ENCODE measurements at regions not wholly inside any gene's neighbourhood (a gene's known extent, or its start where the extent isn't known, plus 50 kb on each side); places are given as distances from the start of the nearest gene placed in this dataset.

DNA sequence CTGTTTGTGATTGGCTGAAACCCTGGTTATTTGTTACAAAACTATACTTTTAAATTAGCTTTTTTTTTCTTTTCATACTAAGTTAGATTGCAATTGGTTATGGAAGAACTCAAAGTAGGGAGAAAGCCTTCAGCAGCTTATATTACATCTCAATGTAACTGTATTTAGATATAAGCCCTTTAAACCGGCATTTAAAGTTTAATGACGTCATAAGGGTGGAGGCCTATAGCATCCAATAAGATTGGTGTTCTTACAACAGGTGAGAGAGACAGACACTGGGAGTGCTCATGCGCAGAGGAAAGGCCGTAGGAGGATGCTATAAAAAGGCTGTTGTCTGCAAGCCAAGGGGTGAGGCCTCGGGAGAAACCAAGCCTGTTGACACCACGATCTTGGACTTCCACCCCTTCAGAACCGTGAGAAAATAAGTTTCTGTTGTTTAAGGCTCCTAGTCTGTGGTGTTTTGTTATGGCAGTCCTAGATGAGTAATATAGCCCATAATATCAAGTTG, 1198.8 kb upstream of the SPRY2 start:
- TF ChIP-seq ZFP36 (IDR thresholded peaks at IDR 0.05; ENCODE audit: borderline replicate concordance, partially characterized antibody) (no peak), POLR2A (IDR thresholded peaks at IDR 0.05; ENCODE audit: low read length) (no peak), HDAC2 (IDR thresholded peaks at IDR 0.05) (no peak), MYC (IDR thresholded peaks at IDR 0.05; ENCODE audit: borderline replicate concordance, low read length) (no peak), EP300 (IDR thresholded peaks at IDR 0.05) (no peak), MAFK (IDR thresholded peaks at IDR 0.05; ENCODE audit: partially characterized antibody) (no peak), RAD21 (conservative IDR thresholded peaks at IDR 0.05 in 1 of 2, IDR thresholded peaks at IDR 0.05 in 1 of 2) (no peak), POLR2AphosphoS2 (conservative IDR thresholded peaks at IDR 0.05; ENCODE audit: low read length) (no peak), ZSCAN20 (CRISPR knock-in tag; IDR thresholded peaks at IDR 0.05) (no peak)
- TF ChIP-seq, protein P1, sequence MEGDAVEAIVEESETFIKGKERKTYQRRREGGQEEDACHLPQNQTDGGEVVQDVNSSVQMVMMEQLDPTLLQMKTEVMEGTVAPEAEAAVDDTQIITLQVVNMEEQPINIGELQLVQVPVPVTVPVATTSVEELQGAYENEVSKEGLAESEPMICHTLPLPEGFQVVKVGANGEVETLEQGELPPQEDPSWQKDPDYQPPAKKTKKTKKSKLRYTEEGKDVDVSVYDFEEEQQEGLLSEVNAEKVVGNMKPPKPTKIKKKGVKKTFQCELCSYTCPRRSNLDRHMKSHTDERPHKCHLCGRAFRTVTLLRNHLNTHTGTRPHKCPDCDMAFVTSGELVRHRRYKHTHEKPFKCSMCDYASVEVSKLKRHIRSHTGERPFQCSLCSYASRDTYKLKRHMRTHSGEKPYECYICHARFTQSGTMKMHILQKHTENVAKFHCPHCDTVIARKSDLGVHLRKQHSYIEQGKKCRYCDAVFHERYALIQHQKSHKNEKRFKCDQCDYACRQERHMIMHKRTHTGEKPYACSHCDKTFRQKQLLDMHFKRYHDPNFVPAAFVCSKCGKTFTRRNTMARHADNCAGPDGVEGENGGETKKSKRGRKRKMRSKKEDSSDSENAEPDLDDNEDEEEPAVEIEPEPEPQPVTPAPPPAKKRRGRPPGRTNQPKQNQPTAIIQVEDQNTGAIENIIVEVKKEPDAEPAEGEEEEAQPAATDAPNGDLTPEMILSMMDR (IDR thresholded peaks at IDR 0.05) = no peak
- TF ChIP-seq, protein P2, sequence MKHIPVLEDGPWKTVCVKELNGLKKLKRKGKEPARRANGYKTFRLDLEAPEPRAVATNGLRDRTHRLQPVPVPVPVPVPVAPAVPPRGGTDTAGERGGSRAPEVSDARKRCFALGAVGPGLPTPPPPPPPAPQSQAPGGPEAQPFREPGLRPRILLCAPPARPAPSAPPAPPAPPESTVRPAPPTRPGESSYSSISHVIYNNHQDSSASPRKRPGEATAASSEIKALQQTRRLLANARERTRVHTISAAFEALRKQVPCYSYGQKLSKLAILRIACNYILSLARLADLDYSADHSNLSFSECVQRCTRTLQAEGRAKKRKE (CRISPR knock-in tag; IDR thresholded peaks at IDR 0.05; ENCODE audit: low read depth) = no peak
- TF ChIP-seq, protein P3, sequence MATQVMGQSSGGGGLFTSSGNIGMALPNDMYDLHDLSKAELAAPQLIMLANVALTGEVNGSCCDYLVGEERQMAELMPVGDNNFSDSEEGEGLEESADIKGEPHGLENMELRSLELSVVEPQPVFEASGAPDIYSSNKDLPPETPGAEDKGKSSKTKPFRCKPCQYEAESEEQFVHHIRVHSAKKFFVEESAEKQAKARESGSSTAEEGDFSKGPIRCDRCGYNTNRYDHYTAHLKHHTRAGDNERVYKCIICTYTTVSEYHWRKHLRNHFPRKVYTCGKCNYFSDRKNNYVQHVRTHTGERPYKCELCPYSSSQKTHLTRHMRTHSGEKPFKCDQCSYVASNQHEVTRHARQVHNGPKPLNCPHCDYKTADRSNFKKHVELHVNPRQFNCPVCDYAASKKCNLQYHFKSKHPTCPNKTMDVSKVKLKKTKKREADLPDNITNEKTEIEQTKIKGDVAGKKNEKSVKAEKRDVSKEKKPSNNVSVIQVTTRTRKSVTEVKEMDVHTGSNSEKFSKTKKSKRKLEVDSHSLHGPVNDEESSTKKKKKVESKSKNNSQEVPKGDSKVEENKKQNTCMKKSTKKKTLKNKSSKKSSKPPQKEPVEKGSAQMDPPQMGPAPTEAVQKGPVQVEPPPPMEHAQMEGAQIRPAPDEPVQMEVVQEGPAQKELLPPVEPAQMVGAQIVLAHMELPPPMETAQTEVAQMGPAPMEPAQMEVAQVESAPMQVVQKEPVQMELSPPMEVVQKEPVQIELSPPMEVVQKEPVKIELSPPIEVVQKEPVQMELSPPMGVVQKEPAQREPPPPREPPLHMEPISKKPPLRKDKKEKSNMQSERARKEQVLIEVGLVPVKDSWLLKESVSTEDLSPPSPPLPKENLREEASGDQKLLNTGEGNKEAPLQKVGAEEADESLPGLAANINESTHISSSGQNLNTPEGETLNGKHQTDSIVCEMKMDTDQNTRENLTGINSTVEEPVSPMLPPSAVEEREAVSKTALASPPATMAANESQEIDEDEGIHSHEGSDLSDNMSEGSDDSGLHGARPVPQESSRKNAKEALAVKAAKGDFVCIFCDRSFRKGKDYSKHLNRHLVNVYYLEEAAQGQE (IDR thresholded peaks at IDR 0.05) = no peak
- TF ChIP-seq, protein P4, sequence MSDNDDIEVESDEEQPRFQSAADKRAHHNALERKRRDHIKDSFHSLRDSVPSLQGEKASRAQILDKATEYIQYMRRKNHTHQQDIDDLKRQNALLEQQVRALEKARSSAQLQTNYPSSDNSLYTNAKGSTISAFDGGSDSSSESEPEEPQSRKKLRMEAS (IDR thresholded peaks at IDR 0.05) = no peak

Measured in A549 (cell line).